ENCODE measurements at regions not wholly inside any gene's neighbourhood (a gene's known extent, or its start where the extent isn't known, plus 50 kb on each side); places are given as distances from the start of the nearest gene placed in this dataset.

DNA sequence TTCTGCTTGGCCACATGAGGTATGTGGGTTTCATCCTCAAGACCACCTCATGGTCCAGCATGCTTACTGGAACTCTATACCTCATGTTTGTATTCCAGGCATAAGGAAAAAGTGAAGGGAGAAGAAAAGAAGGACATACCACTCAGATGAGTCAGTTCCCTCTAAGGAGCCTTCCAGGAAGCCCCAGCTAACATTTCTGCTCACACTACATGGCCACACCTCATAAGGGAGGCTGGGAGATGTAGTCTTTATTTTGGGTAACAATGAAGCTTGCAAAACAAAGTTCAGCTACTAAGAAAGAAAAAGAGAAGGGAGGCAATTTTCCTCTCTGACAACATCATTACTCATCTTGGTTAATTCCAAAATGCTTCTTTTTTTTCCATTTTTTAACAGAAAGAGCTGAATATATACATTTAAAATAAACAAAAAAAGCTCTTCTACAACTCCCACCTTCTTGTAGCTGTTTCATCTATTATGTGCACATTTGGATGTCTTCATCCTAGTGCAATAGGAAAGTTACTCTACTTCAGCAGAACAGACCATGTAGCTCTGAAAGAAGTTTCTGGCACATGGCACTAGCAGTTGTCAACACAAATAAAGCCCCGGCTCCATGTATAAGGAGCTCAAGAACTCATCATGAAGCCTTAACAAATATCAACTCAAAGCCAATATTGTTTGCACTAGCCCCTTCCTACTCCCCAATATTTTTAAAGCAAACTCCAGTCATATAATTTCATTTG, 123.6 kb upstream of the CCDC112 start:
- no peak overlapping the region for H2AFZ ChIP-seq (ENCODE audit: low read length)
- POLR2A ChIA-PET: interaction anchor here (0.5 to 1.2 kb wide), 5 partner anchors 12 to 1694 kb away, joined by 3 to 4 read pairs (median 3); no protein-coding TSS in a partner anchor
- CTCF ChIA-PET (ENCODE audit: unreplicated experiment): no interaction called here
- no peak for DNase-seq (ENCODE audit: low spot score)
- intact Hi-C loops (cut with micrococcal nuclease; ENCODE audit: unreplicated experiment): no loop called here
- H3K9me2 ChIP-seq (ENCODE audit: insufficient read depth, low read length): no peaks in the 10 kb centered on the region
- no peak overlapping the region for H3K4me3 ChIP-seq (ENCODE audit: low read depth, low read length, poor library complexity, severe bottlenecking)
- TF ChIP-seq, protein P1, sequence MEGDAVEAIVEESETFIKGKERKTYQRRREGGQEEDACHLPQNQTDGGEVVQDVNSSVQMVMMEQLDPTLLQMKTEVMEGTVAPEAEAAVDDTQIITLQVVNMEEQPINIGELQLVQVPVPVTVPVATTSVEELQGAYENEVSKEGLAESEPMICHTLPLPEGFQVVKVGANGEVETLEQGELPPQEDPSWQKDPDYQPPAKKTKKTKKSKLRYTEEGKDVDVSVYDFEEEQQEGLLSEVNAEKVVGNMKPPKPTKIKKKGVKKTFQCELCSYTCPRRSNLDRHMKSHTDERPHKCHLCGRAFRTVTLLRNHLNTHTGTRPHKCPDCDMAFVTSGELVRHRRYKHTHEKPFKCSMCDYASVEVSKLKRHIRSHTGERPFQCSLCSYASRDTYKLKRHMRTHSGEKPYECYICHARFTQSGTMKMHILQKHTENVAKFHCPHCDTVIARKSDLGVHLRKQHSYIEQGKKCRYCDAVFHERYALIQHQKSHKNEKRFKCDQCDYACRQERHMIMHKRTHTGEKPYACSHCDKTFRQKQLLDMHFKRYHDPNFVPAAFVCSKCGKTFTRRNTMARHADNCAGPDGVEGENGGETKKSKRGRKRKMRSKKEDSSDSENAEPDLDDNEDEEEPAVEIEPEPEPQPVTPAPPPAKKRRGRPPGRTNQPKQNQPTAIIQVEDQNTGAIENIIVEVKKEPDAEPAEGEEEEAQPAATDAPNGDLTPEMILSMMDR (conservative IDR thresholded peaks at IDR 0.05; ENCODE audit: low read length): no peak
- no peak for TF ChIP-seq EZH2phosphoT487 (IDR thresholded peaks at IDR 0.05; ENCODE audit: borderline replicate concordance, low read depth, low read length)
- H3K79me2 ChIP-seq (ENCODE audit: insufficient read depth, low read depth, low read length): no peaks in the 10 kb centered on the region
- no peak overlapping the region for H3K4me2 ChIP-seq (ENCODE audit: low read length)
- H3K4me1 ChIP-seq (ENCODE audit: insufficient read depth, low read length, poor library complexity, severe bottlenecking): no peaks in the 10 kb centered on the region
- H3K27ac ChIP-seq (ENCODE audit: low read depth, low read length, poor library complexity, severe bottlenecking): no peak overlapping the region
- no TSS peak for BruUV-seq (replicated peaks)
- H3K9me3 ChIP-seq (ENCODE audit: low read length): no peaks in the 10 kb centered on the region
- H4K20me1 ChIP-seq (ENCODE audit: insufficient read depth, low read length): no peaks in the 10 kb centered on the region
- no peaks in the 10 kb centered on the region for H3K36me3 ChIP-seq (ENCODE audit: insufficient read depth, low read length)

GRCh38 chr5:115418788-115419187, 122.3 kb upstream of the CCDC112 start:
- Histone ChIP-seq H4K20me1 (ENCODE audit: insufficient read depth, low read length) (no peaks in the 10 kb centered on the region), H3K36me3 (ENCODE audit: insufficient read depth, low read length) (no peaks in the 10 kb centered on the region), H3K9me3 (ENCODE audit: low read length) (no peaks in the 10 kb centered on the region), H2AFZ (ENCODE audit: low read length) (no peak overlapping the region), H3K27ac (ENCODE audit: low read depth, low read length, poor library complexity, severe bottlenecking) (no peak overlapping the region), H3K79me2 (ENCODE audit: insufficient read depth, low read depth, low read length) (no peaks in the 10 kb centered on the region), H3K4me3 (ENCODE audit: low read depth, low read length, poor library complexity, severe bottlenecking) (no peak overlapping the region), H3K4me2 (ENCODE audit: low read length) (no peak overlapping the region), H3K4me1 (ENCODE audit: insufficient read depth, low read length, poor library complexity, severe bottlenecking) (no peaks in the 10 kb centered on the region), H3K9me2 (ENCODE audit: insufficient read depth, low read length) (no peaks in the 10 kb centered on the region)
- CTCF ChIA-PET (ENCODE audit: unreplicated experiment): no interaction called here
- no TSS peak for BruUV-seq (replicated peaks)
- DNase-seq (ENCODE audit: low spot score): no peak
- intact Hi-C loops (cut with micrococcal nuclease; ENCODE audit: unreplicated experiment): no loop called here
- POLR2A ChIA-PET: interaction anchor here (1.0 kb wide), 1 partner anchor 12 kb away, joined by 3 read pairs; no protein-coding TSS in a partner anchor
- TF ChIP-seq, protein P1 (conservative IDR thresholded peaks at IDR 0.05; ENCODE audit: low read length): no peak
- no peak for TF ChIP-seq EZH2phosphoT487 (IDR thresholded peaks at IDR 0.05; ENCODE audit: borderline replicate concordance, low read depth, low read length)

DNA sequence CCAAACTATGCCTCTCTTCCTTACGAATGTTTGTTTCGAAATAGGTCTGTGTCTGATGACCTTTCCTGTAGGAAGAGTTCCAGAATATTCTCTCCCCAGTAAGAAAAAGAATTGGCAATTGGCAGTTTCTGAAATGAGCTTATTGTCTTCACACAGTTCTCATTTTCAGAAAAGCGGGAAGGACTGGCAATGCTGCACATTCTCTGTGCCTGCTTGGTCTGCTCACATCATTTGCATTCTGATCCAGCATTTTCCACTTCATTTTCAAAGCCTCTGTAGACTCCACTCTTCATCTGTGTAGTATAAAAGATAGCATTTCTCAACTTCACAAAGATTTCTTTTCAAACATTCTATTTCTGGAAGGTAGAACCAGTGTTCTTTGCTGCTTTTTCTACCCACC, 120.6 kb upstream of the CCDC112 start:
- POLR2A ChIA-PET: no interaction called here

More for the DNA sequence above, 120.6 kb upstream of the CCDC112 start:
- no peak overlapping the region for H2AFZ ChIP-seq (ENCODE audit: low read length)
- no peak overlapping the region for H3K4me3 ChIP-seq (ENCODE audit: low read depth, low read length, poor library complexity, severe bottlenecking)
- intact Hi-C loops (cut with micrococcal nuclease; ENCODE audit: unreplicated experiment): no loop called here
- CTCF ChIA-PET (ENCODE audit: unreplicated experiment): no interaction called here
- H3K4me1 ChIP-seq (ENCODE audit: insufficient read depth, low read length, poor library complexity, severe bottlenecking): no peaks in the 10 kb centered on the region
- H3K27ac ChIP-seq (ENCODE audit: low read depth, low read length, poor library complexity, severe bottlenecking): no peak overlapping the region
- no peak for DNase-seq (ENCODE audit: low spot score)
- no peaks in the 10 kb centered on the region for H3K9me3 ChIP-seq (ENCODE audit: low read length)
- H3K9me2 ChIP-seq (ENCODE audit: insufficient read depth, low read length): no peaks in the 10 kb centered on the region
- TF ChIP-seq, protein P1 (conservative IDR thresholded peaks at IDR 0.05; ENCODE audit: low read length): no peak
- TF ChIP-seq EZH2phosphoT487 (IDR thresholded peaks at IDR 0.05; ENCODE audit: borderline replicate concordance, low read depth, low read length): no peak
- no peaks in the 10 kb centered on the region for H3K79me2 ChIP-seq (ENCODE audit: insufficient read depth, low read depth, low read length)
- H3K4me2 ChIP-seq (ENCODE audit: low read length): no peak overlapping the region
- no peaks in the 10 kb centered on the region for H3K36me3 ChIP-seq (ENCODE audit: insufficient read depth, low read length)
- no TSS peak for BruUV-seq (replicated peaks)
- no peaks in the 10 kb centered on the region for H4K20me1 ChIP-seq (ENCODE audit: insufficient read depth, low read length)
